Esophagus muscularis mucosa (tissue), 4 donors: ENCODE measurements at regions not wholly inside any gene's neighbourhood (a gene's known extent, or its start where the extent isn't known, plus 50 kb on each side); places are given as distances from the start of the nearest gene placed in this dataset.

ENCODE experiments used
- DNase-seq: peaks from one replicate; pipeline ENCODE4 v3.0.0-alpha.2; 2017; ENCODE audit errors: extremely low spot score
- H3K27ac ChIP-seq, 4 donors: fragments of 200-600 bp; sonication (generic); replicated peaks in 1 of 4; 1 replicate in 3 of 4; 2 replicates in 1 of 4; pipeline ENCODE4 v1.5.1; 2016 to 2019; ENCODE audit warnings: mild to moderate bottlenecking in 1 of 4
- H3K27me3 ChIP-seq, 4 donors: fragments of 200-600 bp; sonication (generic); one replicate each; pipeline versions ENCODE4 v1.5.1 to v1.6.0; 2016 to 2019
- H3K36me3 ChIP-seq, 4 donors: fragments of 200-600 bp; sonication (generic); one replicate each; pipeline ENCODE4 v1.5.1; 2016 to 2019
- H3K4me1 ChIP-seq, 4 donors: fragments of 200-600 bp; sonication (generic); one replicate each; pipeline ENCODE4 v1.5.1; 2016 to 2019
- H3K4me3 ChIP-seq, 4 donors: fragments of 200-600 bp; sonication (generic); 1 replicate in 2 of 4; 2 replicates in 2 of 4; pipeline ENCODE4 v1.5.1; 2016 to 2019; ENCODE audit warnings: mild to moderate bottlenecking in 4 of 4, moderate library complexity in 1 of 4
- H3K9me3 ChIP-seq, 4 donors: fragments of 200-600 bp; sonication (generic); 1 replicate in 3 of 4; 2 replicates in 1 of 4; pipeline ENCODE4 v1.5.1; 2016 to 2019
- CTCF ChIP-seq, 3 experiments: fragments of 200-600 bp in 2 of 3; fragments of 450-650 bp in 1 of 3; sonication (generic) in 2 of 3; IDR thresholded peaks; one replicate each; pipeline ENCODE4 v1.5.1; 2017 to 2019; ENCODE audit warnings: antibody characterized with exemption in 3 of 3, mild to moderate bottlenecking in 2 of 3, moderate library complexity in 1 of 3
- EP300 ChIP-seq: sonication (generic); formaldehyde crosslinking; IDR thresholded peaks from one replicate; pipeline ENCODE4 v1.6.1; 2017; ENCODE audit warnings: antibody characterized with exemption
- POLR2A ChIP-seq: fragments of 450-650 bp; IDR thresholded peaks from one replicate; pipeline ENCODE4 v1.6.1; 2017; ENCODE audit warnings: antibody characterized with exemption, moderate library complexity, mild to moderate bottlenecking, low read depth
- POLR2AphosphoS5 ChIP-seq, 2 donors: sonication (generic); formaldehyde crosslinking; IDR thresholded peaks; one replicate each; pipeline ENCODE4 v1.6.1; 2017; ENCODE audit warnings: antibody characterized with exemption in 2 of 2
- WGBS: methylation state at CpG from one replicate; pipeline ENCODE4 v1.1.5; 2018; 5-methylcytosine and 5-hydroxymethylcytosine counted together
- intact Hi-C: fragments of 100-400 bp; cut with DNase I; formaldehyde crosslinking; loops from one replicate; pipeline ENCODE4 v1.15.1; 2023

- TF ChIP-seq POLR2A (no peak), EP300 (no peak), POLR2AphosphoS5 (IDR thresholded peaks at IDR 0.05) (no peak), CTCF (IDR thresholded peaks at IDR 0.05) (no peak)
- Histone ChIP-seq H3K27me3 (no peaks in the 10 kb centered on the region), H3K9me3 (peaks cover 0 to 6% (median 0%) of the 10 kb centered on the region in 4 donors), H3K4me1 (no peaks in the 10 kb centered on the region), H3K4me3 (no peak overlapping the region), H3K36me3 (no peaks in the 10 kb centered on the region), H3K27ac (no peak overlapping the region)
- DNase-seq = no peak
- intact Hi-C loops = no loop called here
Observed at GRCh38 chr7:12103948-12104347, 107.1 kb upstream of the TMEM106B start.

GRCh38 chr7:12107381-12107780, 103.7 kb upstream of the TMEM106B start:
- WGBS = 77% methylated on average over 2 of the region's 2 CpGs
- DNase-seq = no peak
- H3K4me3 ChIP-seq = no peak overlapping the region
- H3K4me1 ChIP-seq = peaks cover 0 to 8% (median 3%) of the 10 kb centered on the region in 4 donors
- H3K36me3 ChIP-seq = no peaks in the 10 kb centered on the region
- intact Hi-C loops = no loop called here
- no peak overlapping the region for H3K27ac ChIP-seq
- H3K27me3 ChIP-seq = peaks cover 0 to 12% (median 0%) of the 10 kb centered on the region in 4 donors
- H3K9me3 ChIP-seq = no peaks in the 10 kb centered on the region
- TF ChIP-seq POLR2A (no peak), CTCF (IDR thresholded peaks at IDR 0.05) (no peak), POLR2AphosphoS5 (IDR thresholded peaks at IDR 0.05) (no peak)

- no peak overlapping the region for H3K4me3 ChIP-seq
- 36% methylated on average over 3 of the region's 3 CpGs for WGBS
- no peak for TF ChIP-seq EP300
- TF ChIP-seq POLR2AphosphoS5 (IDR thresholded peaks at IDR 0.05) = no peak
- TF ChIP-seq CTCF (IDR thresholded peaks at IDR 0.05) = no peak
Observed at GRCh38 chr7:12107841-12108254, 103.2 kb upstream of the TMEM106B start.

GRCh38 chr7:12110425-12110824, 100.7 kb upstream of the TMEM106B start:
- no peak overlapping the region for H3K27ac ChIP-seq
- H3K9me3 ChIP-seq = no peaks in the 10 kb centered on the region
- H3K27me3 ChIP-seq = peaks cover 0 to 16% (median 0%) of the 10 kb centered on the region in 4 donors
- TF ChIP-seq EP300 = no peak
- TF ChIP-seq CTCF (IDR thresholded peaks at IDR 0.05) = no peak
- no peak for TF ChIP-seq POLR2AphosphoS5 (IDR thresholded peaks at IDR 0.05)
- no peak for TF ChIP-seq POLR2A
- intact Hi-C loops = no loop called here
- peaks cover 0 to 8% (median 3%) of the 10 kb centered on the region in 4 donors for H3K4me1 ChIP-seq
- H3K36me3 ChIP-seq = no peaks in the 10 kb centered on the region
- WGBS = 85% methylated on average over 3 of the region's 3 CpGs
- DNase-seq = no peak
- H3K4me3 ChIP-seq = no peak overlapping the region

More at GRCh38 chr7:12107841-12108254, 103.2 kb upstream of the TMEM106B start:
- Histone ChIP-seq H3K27ac (no peak overlapping the region), H3K36me3 (no peaks in the 10 kb centered on the region), H3K27me3 (peaks cover 0 to 16% (median 0%) of the 10 kb centered on the region in 4 donors), H3K4me1 (peaks cover 0 to 8% (median 3%) of the 10 kb centered on the region in 4 donors), H3K9me3 (no peaks in the 10 kb centered on the region)
- intact Hi-C loops = no loop called here
- no peak for DNase-seq
